ENCODE measurements at regions not wholly inside any gene's neighbourhood (a gene's known extent, or its start where the extent isn't known, plus 50 kb on each side); places are given as distances from the start of the nearest gene placed in this dataset.

GRCh38 chr5:27594141-27594540, 555.8 kb upstream of the CDH9 start:
- H3K9me3 ChIP-seq (ENCODE audit: control insufficient read depth in 2 of 3, insufficient read depth in 1 of 3, low read length in 3 of 3) = no peaks in the 10 kb centered on the region
- TF ChIP-seq CTCF (IDR thresholded peaks at IDR 0.05; ENCODE audit: borderline replicate concordance, extremely low read depth, insufficient read depth) = no peak

GRCh38 chr5:27592231-27592630, 553.8 kb upstream of the CDH9 start:
- Histone ChIP-seq H3K4me1 (ENCODE audit: control insufficient read depth in 2 of 3, insufficient read depth in 2 of 3, low read depth in 1 of 3, low read length in 3 of 3) (no peaks in the 10 kb centered on the region), H3K36me3 (ENCODE audit: control insufficient read depth in 2 of 3, insufficient read depth in 3 of 3, low read length in 3 of 3) (no peaks in the 10 kb centered on the region), H3K4me3 (ENCODE audit: low read length in 3 of 3) (no peak overlapping the region), H3K27me3 (ENCODE audit: control insufficient read depth, insufficient read depth, low read length) (no peaks in the 10 kb centered on the region), H3K27ac (ENCODE audit: low read depth in 2 of 2, low read length in 2 of 2) (no peak overlapping the region), H3K9me3 (ENCODE audit: control insufficient read depth in 2 of 3, insufficient read depth in 1 of 3, low read length in 3 of 3) (no peaks in the 10 kb centered on the region), H3K9ac (ENCODE audit: low read length in 3 of 3) (no peak overlapping the region)
- intact Hi-C loops (cut with DNase I) = no loop called here
- FAIRE-seq = no peak
- peak in 2 of 5 donors; percentile 30 to 42 for DNase-seq
- TF ChIP-seq CTCF (IDR thresholded peaks at IDR 0.05; ENCODE audit: borderline replicate concordance, extremely low read depth, insufficient read depth) = no peak

More at GRCh38 chr5:27594141-27594540, 555.8 kb upstream of the CDH9 start:
- Histone ChIP-seq H3K4me3 (ENCODE audit: low read length in 3 of 3) (no peak overlapping the region), H3K27me3 (ENCODE audit: control insufficient read depth, insufficient read depth, low read length) (no peaks in the 10 kb centered on the region), H3K27ac (ENCODE audit: low read depth in 2 of 2, low read length in 2 of 2) (no peak overlapping the region), H3K9ac (ENCODE audit: low read length in 3 of 3) (no peak overlapping the region), H3K4me1 (ENCODE audit: control insufficient read depth in 2 of 3, insufficient read depth in 2 of 3, low read depth in 1 of 3, low read length in 3 of 3) (no peaks in the 10 kb centered on the region), H3K36me3 (ENCODE audit: control insufficient read depth in 2 of 3, insufficient read depth in 3 of 3, low read length in 3 of 3) (no peaks in the 10 kb centered on the region)
- FAIRE-seq (no peak), DNase-seq (peak in 2 of 5 donors; percentile 6 to 8)
- intact Hi-C loops (cut with DNase I) = no loop called here

- no peak for FAIRE-seq
- H3K4me3 ChIP-seq (ENCODE audit: low read length in 3 of 3) = no peak overlapping the region
- TF ChIP-seq CTCF (IDR thresholded peaks at IDR 0.05; ENCODE audit: borderline replicate concordance, extremely low read depth, insufficient read depth) = no peak
- intact Hi-C loops (cut with DNase I) = no loop called here
- H3K9me3 ChIP-seq (ENCODE audit: control insufficient read depth in 2 of 3, insufficient read depth in 1 of 3, low read length in 3 of 3) = no peaks in the 10 kb centered on the region
- peak in 1 of 5 donors; percentile 62 for DNase-seq
- no peaks in the 10 kb centered on the region for H3K4me1 ChIP-seq (ENCODE audit: control insufficient read depth in 2 of 3, insufficient read depth in 2 of 3, low read depth in 1 of 3, low read length in 3 of 3)
- H3K9ac ChIP-seq (ENCODE audit: low read length in 3 of 3) = no peak overlapping the region
- H3K36me3 ChIP-seq (ENCODE audit: control insufficient read depth in 2 of 3, insufficient read depth in 3 of 3, low read length in 3 of 3) = no peaks in the 10 kb centered on the region
- H3K27ac ChIP-seq (ENCODE audit: low read depth in 2 of 2, low read length in 2 of 2) = no peak overlapping the region
- H3K27me3 ChIP-seq (ENCODE audit: control insufficient read depth, insufficient read depth, low read length) = no peaks in the 10 kb centered on the region
Measured at GRCh38 chr5:27590503-27590902, 552.1 kb upstream of the CDH9 start.

- Histone ChIP-seq H3K9ac (ENCODE audit: low read length in 3 of 3) (no peak overlapping the region), H3K4me3 (ENCODE audit: low read length in 3 of 3) (no peak overlapping the region), H3K27me3 (ENCODE audit: control insufficient read depth, insufficient read depth, low read length) (no peaks in the 10 kb centered on the region), H3K9me3 (ENCODE audit: control insufficient read depth in 2 of 3, insufficient read depth in 1 of 3, low read length in 3 of 3) (no peaks in the 10 kb centered on the region), H3K4me1 (ENCODE audit: control insufficient read depth in 2 of 3, insufficient read depth in 2 of 3, low read depth in 1 of 3, low read length in 3 of 3) (no peaks in the 10 kb centered on the region), H3K27ac (ENCODE audit: low read depth in 2 of 2, low read length in 2 of 2) (no peak overlapping the region), H3K36me3 (ENCODE audit: control insufficient read depth in 2 of 3, insufficient read depth in 3 of 3, low read length in 3 of 3) (no peaks in the 10 kb centered on the region)
- no peak for TF ChIP-seq CTCF (IDR thresholded peaks at IDR 0.05; ENCODE audit: borderline replicate concordance, extremely low read depth, insufficient read depth)
- peak; percentile 29 for FAIRE-seq
- intact Hi-C loops (cut with DNase I) = no loop called here
- DNase-seq = no peak
Measured at GRCh38 chr5:27578279-27578678, 539.9 kb upstream of the CDH9 start.
